ENCODE measurements at regions not wholly inside any gene's neighbourhood (a gene's known extent, or its start where the extent isn't known, plus 50 kb on each side); places are given as distances from the start of the nearest gene placed in this dataset.
"Not testable (repeated sequence)": the region's sequence is repeated elsewhere in the genome, so short reads cannot be mapped to it uniquely, and the experiment has no call there.

DNA sequence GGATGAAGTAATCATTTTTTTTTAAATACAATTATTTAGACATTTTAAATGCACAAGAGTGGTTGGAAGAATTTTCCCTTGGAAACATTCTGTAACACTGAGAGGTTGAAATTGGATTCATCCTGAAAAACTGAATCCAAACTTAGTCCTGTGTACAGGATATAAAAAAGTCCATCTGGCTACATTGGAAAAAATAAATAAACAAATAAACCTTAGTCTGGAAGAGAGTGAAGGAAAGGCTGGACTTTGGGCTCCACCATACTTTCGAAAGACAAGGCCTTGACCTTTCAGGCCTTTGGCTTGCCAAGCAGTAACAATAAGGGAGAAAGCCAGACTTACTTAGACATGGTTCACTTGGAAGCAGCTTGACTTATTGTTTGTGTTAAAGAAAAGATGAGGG, 664.3 kb downstream of the TENT5A start:
- DNase-seq: no peak

DNA sequence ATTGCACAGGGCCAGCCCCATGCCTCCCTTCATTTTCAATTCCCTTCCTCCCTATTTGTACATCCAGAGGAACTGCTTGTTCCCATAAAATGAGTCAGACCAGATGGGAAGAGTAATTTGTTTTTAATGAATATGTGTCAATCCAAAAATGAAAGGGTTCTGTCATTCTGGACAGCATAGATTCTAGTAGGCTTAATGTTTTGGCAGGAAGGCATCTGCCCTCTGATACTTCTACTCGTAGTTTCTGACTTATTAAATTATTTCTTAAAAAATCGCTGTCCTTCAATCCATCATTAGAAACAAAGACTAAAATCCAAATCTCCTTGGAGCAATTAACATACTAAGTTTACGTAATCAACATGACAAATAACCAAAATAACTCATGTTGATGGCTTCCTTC, 665.5 kb downstream of the TENT5A start:
- no peak for DNase-seq

- DNase-seq: no peak
Measured at GRCh38 chr6:81085431-81085790, 667.1 kb downstream of the TENT5A start.

DNA sequence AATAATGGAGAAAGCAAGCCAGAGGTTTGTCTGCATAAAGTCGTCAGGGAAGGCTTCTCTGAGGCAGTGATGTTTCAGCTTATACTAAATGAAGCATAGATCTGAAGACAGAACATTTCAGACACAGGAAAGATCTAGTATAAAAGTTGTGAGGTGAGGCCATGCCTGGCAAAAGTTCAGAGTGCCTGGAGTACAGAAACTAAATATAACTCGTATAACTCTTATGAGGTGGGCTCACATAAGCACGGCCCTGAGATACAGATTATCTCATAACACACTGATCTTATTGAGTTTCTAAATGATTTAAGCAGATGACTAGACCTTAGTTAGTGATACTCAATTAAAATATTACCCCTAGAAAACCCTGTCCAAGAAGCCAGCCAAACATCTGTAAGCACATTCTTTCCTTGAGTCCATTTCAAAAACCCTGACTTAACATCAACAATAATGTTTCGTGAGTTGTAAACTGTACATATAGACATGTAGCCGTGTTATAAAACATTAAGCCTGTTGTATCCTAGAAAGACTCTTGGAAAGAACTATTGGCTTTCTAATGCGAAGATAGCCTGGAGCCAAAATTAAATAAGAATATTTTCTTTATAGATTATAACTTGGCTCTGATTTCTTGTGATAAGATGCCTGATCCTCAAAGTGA, 667.6 kb downstream of the TENT5A start:
- DNase-seq: no peak

- no peak for DNase-seq
Measured at GRCh38 chr6:81075974-81076373, 676.5 kb downstream of the TENT5A start.

DNA sequence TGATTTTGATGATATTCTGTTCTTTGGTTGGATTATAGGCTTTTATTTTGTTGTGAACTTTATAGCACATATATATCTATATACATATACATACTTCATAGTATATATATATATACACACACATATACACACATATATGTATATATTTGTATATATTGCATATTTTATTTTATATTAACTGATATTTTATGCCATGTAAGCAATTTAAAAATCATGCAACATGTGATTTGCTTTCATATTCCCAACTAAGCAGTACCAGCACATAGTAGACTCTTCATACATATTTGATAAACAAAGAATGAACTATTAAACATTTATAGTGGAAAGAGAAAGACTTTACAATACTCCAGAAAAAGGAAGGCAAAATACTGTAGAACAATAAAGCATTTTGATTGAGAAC, 679.2 kb downstream of the TENT5A start:
- no peak for DNase-seq

DNA sequence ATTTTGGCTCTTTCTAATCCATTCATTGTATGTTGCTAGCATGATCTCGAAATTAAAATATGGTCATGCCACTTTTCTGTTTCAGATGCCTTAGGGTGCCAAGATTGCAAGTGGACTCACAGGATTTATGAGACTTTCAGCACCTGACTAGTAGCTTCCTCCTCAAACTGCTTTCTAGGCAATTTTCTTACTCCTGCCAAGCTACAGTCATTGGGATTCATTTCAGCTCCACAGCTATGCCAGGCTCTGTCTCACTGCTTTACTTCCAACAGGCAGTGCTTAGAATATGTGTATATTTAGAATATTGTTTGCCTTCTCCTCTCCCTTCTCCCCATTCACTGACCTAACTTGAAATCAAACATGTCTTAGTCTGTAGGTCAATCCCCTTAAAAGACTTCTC, 681.4 kb downstream of the TENT5A start:
- DNase-seq: no peak

DNA sequence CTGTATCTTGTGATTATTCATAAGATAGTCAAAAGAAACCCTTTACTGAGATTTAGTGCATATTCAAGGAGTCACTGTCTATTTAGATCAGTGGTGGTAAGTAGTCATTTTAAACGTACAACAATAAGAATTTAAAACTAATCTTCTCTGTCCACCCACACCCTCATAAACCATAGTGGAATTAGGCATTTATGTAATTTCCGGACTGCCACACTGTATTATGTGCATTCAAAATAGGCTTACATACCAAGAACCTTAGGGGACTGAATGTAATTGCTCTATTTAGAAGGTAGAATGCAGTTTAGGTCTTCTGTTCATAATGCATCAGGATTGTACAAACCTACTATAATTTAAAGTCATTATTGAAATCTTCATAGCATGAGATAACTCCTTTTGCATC, 685.4 kb downstream of the TENT5A start:
- no peak for DNase-seq

DNA sequence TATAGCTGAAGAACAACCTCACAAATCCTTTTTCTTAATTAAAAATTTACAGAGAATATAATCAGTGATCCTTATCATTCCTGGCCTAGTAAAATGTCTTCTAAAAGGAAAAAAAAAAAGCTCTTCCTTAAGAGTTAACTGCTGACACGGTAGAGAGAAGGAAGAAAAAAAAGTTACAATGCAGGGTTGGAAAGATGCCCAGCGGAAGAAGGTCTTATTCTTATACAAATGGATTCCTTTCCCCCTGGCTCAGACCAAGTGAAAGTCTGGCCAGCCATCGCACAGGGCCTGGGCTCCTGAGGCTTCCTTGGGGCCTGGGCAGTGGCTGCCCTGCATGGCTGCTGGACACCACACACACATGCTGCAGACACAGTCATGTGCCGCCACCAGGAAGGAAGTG, 688.6 kb downstream of the TENT5A start:
- DNase-seq: no peak

GRCh38 chr6:81054036-81054435, 698.4 kb downstream of the TENT5A start:
- DNase-seq: no peak

GRCh38 chr6:81051952-81052351, 700.5 kb downstream of the TENT5A start:
- DNase-seq: no peak

GRCh38 chr6:81049425-81050042, 702.9 kb downstream of the TENT5A start:
- no peak for DNase-seq

DNA sequence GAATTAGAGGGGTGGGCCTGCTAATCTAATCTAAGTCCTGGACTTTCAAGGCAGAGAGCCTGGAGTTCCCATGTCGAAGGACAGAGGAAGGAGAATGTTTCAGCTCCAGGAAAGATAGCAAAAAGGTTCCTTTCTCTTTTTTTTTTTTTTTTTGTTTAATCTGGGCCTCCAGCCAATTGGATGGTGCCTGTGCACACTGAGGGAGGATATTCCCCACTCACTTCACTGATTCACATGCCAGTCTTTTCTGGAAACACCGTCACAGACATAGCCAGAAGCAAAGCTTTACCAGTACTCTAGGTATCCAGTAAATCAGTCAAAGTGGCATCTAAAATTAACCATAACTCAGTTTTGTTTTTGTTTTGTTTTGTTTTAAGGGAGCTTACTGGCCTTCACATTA, 721.1 kb downstream of the TENT5A start:
- no peak for DNase-seq

DNA sequence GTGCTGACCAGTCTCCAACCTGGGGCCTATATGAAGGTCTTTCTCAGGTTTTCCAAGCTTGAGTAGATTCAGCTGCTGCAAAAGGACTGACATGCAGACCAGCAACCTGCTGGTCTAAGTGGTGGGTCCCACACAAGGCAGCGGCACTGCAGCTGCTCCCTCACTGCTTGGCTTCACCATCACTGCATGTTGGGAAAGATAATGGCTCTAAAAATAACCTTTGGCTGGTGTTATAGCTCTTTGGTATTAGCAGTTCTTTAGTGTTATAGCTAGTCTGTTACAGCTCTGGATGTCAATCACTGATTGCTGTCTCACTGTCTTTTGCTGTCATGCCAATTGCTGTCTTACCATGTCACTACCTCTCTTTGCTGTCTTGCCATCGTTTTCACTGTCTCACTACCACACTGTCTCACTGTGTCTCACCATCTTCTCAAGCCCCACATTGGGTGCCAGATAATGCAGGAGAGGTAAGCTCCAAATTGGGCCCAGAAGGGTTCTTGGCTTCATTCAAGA, 726.4 kb downstream of the TENT5A start:
- DNase-seq: no peak

- no peak for DNase-seq
Measured at GRCh38 chr6:81023709-81024108, 728.8 kb downstream of the TENT5A start.

DNA sequence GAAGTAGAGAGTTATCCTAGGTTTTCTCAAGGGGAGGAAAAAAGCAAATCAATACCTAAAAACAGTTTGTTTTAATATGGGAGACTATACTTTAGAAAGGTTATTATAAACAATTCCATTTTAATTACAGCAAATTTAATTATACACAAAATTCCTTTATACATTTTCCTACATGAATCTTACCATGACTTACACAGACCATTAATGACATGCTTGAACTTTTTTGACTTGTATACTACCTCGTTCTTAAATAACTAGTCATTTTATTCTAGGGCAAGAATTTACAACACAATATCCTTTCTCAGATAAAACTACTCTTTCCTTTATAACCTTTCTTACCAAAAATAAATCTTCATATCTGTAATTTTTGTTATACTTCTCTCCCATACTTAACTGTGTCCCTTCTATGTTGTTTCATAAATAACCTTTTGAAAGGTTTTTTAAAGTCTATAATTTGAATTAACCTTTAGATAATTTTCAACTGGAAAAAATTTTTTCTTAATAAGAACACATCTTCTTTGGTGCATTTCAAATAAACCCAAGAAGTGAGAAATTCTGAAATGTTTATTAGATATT, 729.4 kb downstream of the TENT5A start:
- DNase-seq: no peak

- DNase-seq: not testable (repeated sequence)
Measured at GRCh38 chr6:81017586-81017985, 734.9 kb downstream of the TENT5A start.

GRCh38 chr6:81003894-81004293, 748.6 kb downstream of the TENT5A start:
- DNase-seq: no peak

GRCh38 chr6:81003156-81003555, 749.3 kb downstream of the TENT5A start:
- DNase-seq: no peak

DNA sequence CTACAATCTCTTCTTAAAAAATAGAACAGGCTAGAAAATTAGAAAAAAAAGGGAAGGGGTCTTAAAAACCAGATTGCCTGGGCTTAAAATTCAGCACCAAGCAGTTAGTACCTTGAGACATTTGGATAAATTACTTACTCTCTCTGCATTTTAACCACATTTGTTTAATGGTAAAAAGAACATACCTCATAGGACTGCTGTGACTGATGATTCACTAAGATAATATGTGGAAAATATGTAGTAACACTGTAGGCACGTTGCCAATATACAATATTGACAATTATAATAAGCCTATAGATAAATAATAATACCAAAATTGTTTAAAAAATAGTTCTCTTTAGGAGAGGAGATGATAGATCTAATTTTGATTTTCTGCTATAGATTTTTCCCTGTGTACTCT, 750.4 kb downstream of the TENT5A start:
- DNase-seq: no peak

DNA sequence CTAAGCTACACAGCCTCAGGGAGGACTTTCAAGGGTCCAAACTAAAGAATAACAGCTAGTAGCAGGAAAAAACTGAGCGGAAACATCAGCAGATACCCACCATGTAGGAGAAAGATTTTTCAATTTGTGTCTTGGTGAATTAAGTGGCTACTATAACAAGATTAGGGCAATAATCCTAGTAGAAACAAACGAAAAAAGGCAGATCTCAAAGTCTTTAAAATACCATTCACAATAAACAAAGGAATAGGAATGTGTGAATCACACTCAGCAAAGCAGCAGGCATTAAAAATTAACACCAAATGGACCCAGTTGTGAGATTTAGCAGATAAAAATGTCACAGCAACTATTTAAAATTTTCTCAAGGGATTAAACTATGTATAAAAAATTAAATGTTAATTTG, 761.2 kb downstream of the TENT5A start:
- no peak for DNase-seq

DNA sequence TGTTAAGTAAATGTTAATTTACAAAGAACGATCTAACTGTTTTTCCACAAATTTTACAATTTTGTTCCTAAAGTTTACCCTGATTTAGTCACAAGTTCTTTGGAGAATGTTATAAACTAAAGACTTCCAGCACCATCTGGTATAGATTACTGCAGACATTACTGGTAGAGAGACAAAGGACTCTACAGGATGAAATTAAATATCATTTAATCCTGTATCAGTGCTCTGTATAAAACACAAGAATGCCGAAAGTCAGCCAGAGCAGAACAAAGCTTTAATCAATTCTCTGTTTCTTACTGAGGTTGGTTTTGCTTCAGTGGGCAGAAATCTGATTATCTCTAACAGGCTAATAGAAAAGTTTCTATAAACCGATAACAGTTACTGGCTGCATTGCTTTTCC, 763.6 kb downstream of the TENT5A start:
- no peak for DNase-seq

GRCh38 chr6:80988286-80988685, 764.2 kb downstream of the TENT5A start:
- no peak for DNase-seq

DNA sequence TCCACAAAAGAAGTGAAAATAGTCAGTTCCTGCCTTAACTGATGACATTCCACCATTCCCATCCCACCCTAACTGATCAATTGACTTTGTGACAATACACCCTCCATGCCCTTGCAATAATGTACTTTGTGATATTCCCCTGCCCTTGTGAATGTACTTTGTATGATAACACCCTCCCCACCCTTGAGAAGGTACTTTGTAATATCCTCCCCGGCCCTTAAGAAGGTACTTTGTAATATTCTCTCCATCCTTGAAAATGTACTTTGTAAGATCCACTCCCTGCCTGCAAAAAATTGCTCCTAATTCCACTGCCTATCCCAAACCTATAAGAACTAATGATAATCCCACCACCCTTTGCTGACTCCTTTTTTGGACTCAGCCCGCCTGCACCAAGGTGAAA, 771.3 kb downstream of the TENT5A start:
- not testable (repeated sequence) for DNase-seq

- no peak for DNase-seq
Measured at GRCh38 chr6:80976336-80976735, 776.1 kb downstream of the TENT5A start.

Measured in activated CD4-positive, alpha-beta T cell treated with anti-CD3 and anti-CD28 coated beads, Interleukin-2, Interleukin-6, amounts not matched to agents 100 ng/mL and 50 ng/mL, durations not matched to agents 16 hours and 8 hours (primary cell).